SK-N-SH (cell line): ENCODE measurements at regions not wholly inside any gene's neighbourhood (a gene's known extent, or its start where the extent isn't known, plus 50 kb on each side); places are given as distances from the start of the nearest gene placed in this dataset.

ENCODE experiments used
- CTCF ChIP-seq: fragments of 200-600 bp; sonication (generic); IDR thresholded peaks from 2 replicates; pipeline ENCODE4 v1.6.1; 2017; ENCODE audit warnings: antibody characterized with exemption, mild to moderate bottlenecking, moderate library complexity
- EP300 ChIP-seq, 2 experiments: IDR thresholded peaks; 2 replicates each; pipeline versions ENCODE4 v1.4.0 to v1.6.1; 2012; ENCODE audit warnings: borderline replicate concordance in 1 of 2, low read depth in 1 of 2, low read length in 1 of 2
- EZH2phosphoT487 ChIP-seq: fragments of 200-600 bp; sonication (generic); IDR thresholded peaks from 2 replicates; pipeline ENCODE4 v1.6.1; 2017; ENCODE audit warnings: low read depth, mixed run types, mild to moderate bottlenecking, antibody characterized with exemption, moderate library complexity, borderline replicate concordance
- IRF3 ChIP-seq: fragments of 150-350 bp; IDR thresholded peaks from 2 replicates; pipeline ENCODE4 v1.6.1; 2016; ENCODE audit warnings: mild to moderate bottlenecking, low read depth, low read length
- MXI1 ChIP-seq: IDR thresholded peaks from 2 replicates; pipeline ENCODE4 v1.6.1; 2012; ENCODE audit warnings: mild to moderate bottlenecking, low read depth, low read length, improper control_type of control experiment
- RAD21 ChIP-seq: IDR thresholded peaks from 2 replicates; pipeline ENCODE4 v1.6.1; 2012; ENCODE audit warnings: mild to moderate bottlenecking, low read length
- SMC3 ChIP-seq: IDR thresholded peaks from 2 replicates; pipeline ENCODE4 v1.6.1; 2012; ENCODE audit warnings: low read depth, low read length, improper control_type of control experiment

- no peak for TF ChIP-seq CTCF
- no peak for TF ChIP-seq EP300 (IDR thresholded peaks at IDR 0.05; ENCODE audit: borderline replicate concordance in 1 of 2, low read depth in 1 of 2, low read length in 1 of 2)
- no peak for TF ChIP-seq IRF3
- no peak for TF ChIP-seq EZH2phosphoT487
- TF ChIP-seq RAD21: no peak
- TF ChIP-seq SMC3: no peak
- TF ChIP-seq MXI1: no peak
Observed at GRCh38 chr2:150640039-150640438, 152.6 kb upstream of the RND3 start.
